ENCODE measurements at regions not wholly inside any gene's neighbourhood (a gene's known extent, or its start where the extent isn't known, plus 50 kb on each side); places are given as distances from the start of the nearest gene placed in this dataset.
"Not testable (repeated sequence)": the region's sequence is repeated elsewhere in the genome, so short reads cannot be mapped to it uniquely, and the experiment has no call there.

GRCh38 chr1:203401199-203401877 lies 50.4 kb upstream of the FMOD start:
- DNase-seq (ENCODE audit: low read depth, low spot score), result no peak

- no peak for DNase-seq (ENCODE audit: low read depth, low spot score)
These were observed 51.2 kb upstream of the FMOD start for GRCh38 chr1:203402152-203402551.

GRCh38 chr1:203402629-203403337 lies 51.9 kb upstream of the FMOD start:
- DNase-seq (ENCODE audit: low read depth, low spot score), result peak; percentile 12

GRCh38 chr1:203403586-203403985 lies 52.7 kb upstream of the FMOD start:
- no peak for DNase-seq (ENCODE audit: low read depth, low spot score)

GRCh38 chr1:203404546-203404945 lies 53.6 kb upstream of the FMOD start:
- no peak for DNase-seq (ENCODE audit: low read depth, low spot score)

GRCh38 chr1:203405703-203406438 lies 54.9 kb upstream of the FMOD start:
- DNase-seq (ENCODE audit: low read depth, low spot score), result no peak

GRCh38 chr1:203406446-203407045 lies 55.6 kb upstream of the FMOD start:
- no peak for DNase-seq (ENCODE audit: low read depth, low spot score)

- DNase-seq (ENCODE audit: low read depth, low spot score), result no peak
These were observed 56.4 kb upstream of the FMOD start for GRCh38 chr1:203407296-203407695.

- peak; percentile 81 for DNase-seq (ENCODE audit: low read depth, low spot score)
These were observed 57.9 kb upstream of the FMOD start for GRCh38 chr1:203408486-203409481.

GRCh38 chr1:203410182-203410900 lies 59.4 kb upstream of the FMOD start:
- no peak for DNase-seq (ENCODE audit: low read depth, low spot score)

- not testable (repeated sequence) for DNase-seq (ENCODE audit: low read depth, low spot score)
These were observed 60.5 kb upstream of the FMOD start for GRCh38 chr1:203411431-203411830.

- no peak for DNase-seq (ENCODE audit: low read depth, low spot score)
These were observed 56.0 kb upstream of the PRELP start for GRCh38 chr1:203419558-203419957.

GRCh38 chr1:203420263-203420662 lies 55.3 kb upstream of the PRELP start:
- DNase-seq (ENCODE audit: low read depth, low spot score), result no peak

- DNase-seq (ENCODE audit: low read depth, low spot score), result no peak
These were observed 54.4 kb upstream of the PRELP start for GRCh38 chr1:203421246-203421645.

- DNase-seq (ENCODE audit: low read depth, low spot score), result no peak
These were observed 53.5 kb upstream of the PRELP start for GRCh38 chr1:203422116-203422515.

GRCh38 chr1:203422656-203423055 lies 53.0 kb upstream of the PRELP start:
- DNase-seq (ENCODE audit: low read depth, low spot score), result peak; percentile 16

GRCh38 chr1:203424285-203424684 lies 51.3 kb upstream of the PRELP start:
- DNase-seq (ENCODE audit: low read depth, low spot score), result no peak

- no peak for DNase-seq (ENCODE audit: low read depth, low spot score)
These were observed 50.5 kb upstream of the PRELP start for GRCh38 chr1:203424861-203425662.

- DNase-seq (ENCODE audit: low read depth, low spot score), result no peak
These were observed 50.0 kb upstream of the PRELP start for GRCh38 chr1:203425663-203425975.
